ENCODE measurements at regions not wholly inside any gene's neighbourhood (a gene's known extent, or its start where the extent isn't known, plus 50 kb on each side); places are given as distances from the start of the nearest gene placed in this dataset.

- H3K4me3 ChIP-seq (ENCODE audit: low read length), result no peak overlapping the region
- DNase-seq (ENCODE audit: low read depth, low spot score), result no peak
Measured at GRCh38 chr4:119841361-119841760, 212.8 kb upstream of the PDE5A start.

GRCh38 chr4:119835613-119835910, 207.0 kb upstream of the PDE5A start:
- H3K4me3 ChIP-seq (ENCODE audit: low read length), result no peak overlapping the region
- DNase-seq (ENCODE audit: low read depth, low spot score), result no peak

GRCh38 chr4:119834906-119835612, 206.5 kb upstream of the PDE5A start:
- H3K4me3 ChIP-seq (ENCODE audit: low read length), result no peak overlapping the region
- no peak for DNase-seq (ENCODE audit: low read depth, low spot score)

GRCh38 chr4:119833611-119834010, 205.0 kb upstream of the PDE5A start:
- no peak overlapping the region for H3K4me3 ChIP-seq (ENCODE audit: low read length)
- no peak for DNase-seq (ENCODE audit: low read depth, low spot score)

- no peak for DNase-seq (ENCODE audit: low read depth, low spot score)
- no peak overlapping the region for H3K4me3 ChIP-seq (ENCODE audit: low read length)
Measured at GRCh38 chr4:119832776-119833175, 204.2 kb upstream of the PDE5A start.

GRCh38 chr4:119829326-119829725, 200.7 kb upstream of the PDE5A start:
- no peak overlapping the region for H3K4me3 ChIP-seq (ENCODE audit: low read length)
- no peak for DNase-seq (ENCODE audit: low read depth, low spot score)

GRCh38 chr4:119825696-119826095, 197.1 kb upstream of the PDE5A start:
- DNase-seq (ENCODE audit: low read depth, low spot score), result no peak
- no peak overlapping the region for H3K4me3 ChIP-seq (ENCODE audit: low read length)

GRCh38 chr4:119823891-119824290, 195.3 kb upstream of the PDE5A start:
- no peak overlapping the region for H3K4me3 ChIP-seq (ENCODE audit: low read length)
- DNase-seq (ENCODE audit: low read depth, low spot score), result no peak

- DNase-seq (ENCODE audit: low read depth, low spot score), result no peak
- H3K4me3 ChIP-seq (ENCODE audit: low read length), result no peak overlapping the region
Measured at GRCh38 chr4:119823045-119823444, 194.4 kb upstream of the PDE5A start.

GRCh38 chr4:119816473-119816872, 187.9 kb upstream of the PDE5A start:
- no peak overlapping the region for H3K4me3 ChIP-seq (ENCODE audit: low read length)
- DNase-seq (ENCODE audit: low read depth, low spot score), result no peak

GRCh38 chr4:119810001-119810400, 181.4 kb upstream of the PDE5A start:
- no peak overlapping the region for H3K4me3 ChIP-seq (ENCODE audit: low read length)
- no peak for DNase-seq (ENCODE audit: low read depth, low spot score)

GRCh38 chr4:119804404-119804803, 175.8 kb upstream of the PDE5A start:
- no peak overlapping the region for H3K4me3 ChIP-seq (ENCODE audit: low read length)
- no peak for DNase-seq (ENCODE audit: low read depth, low spot score)

GRCh38 chr4:119797238-119797894, 168.8 kb upstream of the PDE5A start:
- no peak for DNase-seq (ENCODE audit: low read depth, low spot score)
- no peak overlapping the region for H3K4me3 ChIP-seq (ENCODE audit: low read length)

GRCh38 chr4:119795986-119796578, 167.5 kb upstream of the PDE5A start:
- DNase-seq (ENCODE audit: low read depth, low spot score), result no peak
- no peak overlapping the region for H3K4me3 ChIP-seq (ENCODE audit: low read length)

GRCh38 chr4:119794681-119795080, 166.1 kb upstream of the PDE5A start:
- no peak for DNase-seq (ENCODE audit: low read depth, low spot score)
- no peak overlapping the region for H3K4me3 ChIP-seq (ENCODE audit: low read length)

- no peak for DNase-seq (ENCODE audit: low read depth, low spot score)
- no peak overlapping the region for H3K4me3 ChIP-seq (ENCODE audit: low read length)
Measured at GRCh38 chr4:119794113-119794512, 165.5 kb upstream of the PDE5A start.

GRCh38 chr4:119788349-119789266, 160.0 kb upstream of the PDE5A start:
- no peak overlapping the region for H3K4me3 ChIP-seq (ENCODE audit: low read length)
- no peak for DNase-seq (ENCODE audit: low read depth, low spot score)

- no peak for DNase-seq (ENCODE audit: low read depth, low spot score)
- H3K4me3 ChIP-seq (ENCODE audit: low read length), result no peak overlapping the region
Measured at GRCh38 chr4:119785963-119786362, 157.4 kb upstream of the PDE5A start.

- no peak for DNase-seq (ENCODE audit: low read depth, low spot score)
- H3K4me3 ChIP-seq (ENCODE audit: low read length), result no peak overlapping the region
Measured at GRCh38 chr4:119783189-119783983, 154.8 kb upstream of the PDE5A start.

Measured in Jurkat, Clone E6-1 (cell line).